ENCODE measurements at regions not wholly inside any gene's neighbourhood (a gene's known extent, or its start where the extent isn't known, plus 50 kb on each side); places are given as distances from the start of the nearest gene placed in this dataset.

DNA sequence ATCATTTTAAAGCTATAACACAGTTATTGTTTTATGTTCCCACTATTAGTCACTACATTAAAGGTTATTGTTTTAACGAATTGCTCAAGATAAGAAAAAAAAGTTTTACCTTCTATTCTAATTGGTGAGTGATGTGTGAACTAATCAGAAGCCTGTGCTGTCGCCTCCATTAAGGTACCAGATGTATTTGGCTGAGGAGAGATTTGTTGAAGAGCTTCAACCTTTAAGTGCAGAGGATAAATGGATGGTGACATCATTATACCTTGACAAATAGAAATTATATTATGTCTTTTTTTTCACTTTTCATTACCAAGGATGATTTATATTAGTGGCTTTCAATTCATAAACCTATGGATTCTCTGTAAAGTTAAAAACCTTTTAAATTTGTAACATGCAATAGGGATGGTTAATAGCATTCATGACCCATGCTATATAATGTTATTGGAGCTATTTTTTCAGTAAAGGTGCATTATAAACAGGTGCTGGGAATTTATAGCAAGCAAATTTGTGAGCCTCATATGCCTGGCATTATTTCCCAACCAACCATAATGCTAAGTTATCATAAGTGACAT is 97.0 kb upstream of the NPVF start:
- TF ChIP-seq, protein P1, sequence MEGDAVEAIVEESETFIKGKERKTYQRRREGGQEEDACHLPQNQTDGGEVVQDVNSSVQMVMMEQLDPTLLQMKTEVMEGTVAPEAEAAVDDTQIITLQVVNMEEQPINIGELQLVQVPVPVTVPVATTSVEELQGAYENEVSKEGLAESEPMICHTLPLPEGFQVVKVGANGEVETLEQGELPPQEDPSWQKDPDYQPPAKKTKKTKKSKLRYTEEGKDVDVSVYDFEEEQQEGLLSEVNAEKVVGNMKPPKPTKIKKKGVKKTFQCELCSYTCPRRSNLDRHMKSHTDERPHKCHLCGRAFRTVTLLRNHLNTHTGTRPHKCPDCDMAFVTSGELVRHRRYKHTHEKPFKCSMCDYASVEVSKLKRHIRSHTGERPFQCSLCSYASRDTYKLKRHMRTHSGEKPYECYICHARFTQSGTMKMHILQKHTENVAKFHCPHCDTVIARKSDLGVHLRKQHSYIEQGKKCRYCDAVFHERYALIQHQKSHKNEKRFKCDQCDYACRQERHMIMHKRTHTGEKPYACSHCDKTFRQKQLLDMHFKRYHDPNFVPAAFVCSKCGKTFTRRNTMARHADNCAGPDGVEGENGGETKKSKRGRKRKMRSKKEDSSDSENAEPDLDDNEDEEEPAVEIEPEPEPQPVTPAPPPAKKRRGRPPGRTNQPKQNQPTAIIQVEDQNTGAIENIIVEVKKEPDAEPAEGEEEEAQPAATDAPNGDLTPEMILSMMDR (IDR thresholded peaks at IDR 0.05) = no peak
- no peak for TF ChIP-seq EP300 (IDR thresholded peaks at IDR 0.05)
